Liver (tissue), 8 donors: ENCODE measurements at regions not wholly inside any gene's neighbourhood (a gene's known extent, or its start where the extent isn't known, plus 50 kb on each side); places are given as distances from the start of the nearest gene placed in this dataset.

Experiments used
- DNase-seq: peaks from one replicate; pipeline ENCODE4 v3.0.0-alpha.2; 2017; ENCODE audit warnings: low spot score
- H3K27ac ChIP-seq, 2 donors: one replicate each; pipeline ENCODE4 v1.7.0; 2013; ENCODE audit warnings: inconsistent platforms in 2 of 2, low read length in 2 of 2, control low read depth in 1 of 2, low read depth in 1 of 2, mild to moderate bottlenecking in 1 of 2
- H3K27me3 ChIP-seq, 4 donors: one replicate each; pipeline versions ENCODE4 v1.6.1 to v1.7.0; 2013; ENCODE audit warnings: low read length in 3 of 4, inconsistent platforms in 1 of 4, mild to moderate bottlenecking in 1 of 4, moderate library complexity in 1 of 4; ENCODE audit not compliant: control insufficient read depth in 4 of 4, insufficient read depth in 4 of 4
- H3K36me3 ChIP-seq, 4 donors: one replicate each; pipeline versions ENCODE4 v1.6.1 to v1.7.0; 2013; ENCODE audit warnings: low read length in 3 of 4, mild to moderate bottlenecking in 3 of 4, low read depth in 1 of 4, moderate library complexity in 1 of 4; ENCODE audit not compliant: control insufficient read depth in 4 of 4, insufficient read depth in 3 of 4
- H3K4me1 ChIP-seq, 4 donors: one replicate each; pipeline versions ENCODE4 v1.6.1 to v1.7.0; 2013; ENCODE audit warnings: low read length in 3 of 4, mild to moderate bottlenecking in 3 of 4, moderate library complexity in 1 of 4; ENCODE audit not compliant: control insufficient read depth in 4 of 4, insufficient read depth in 4 of 4
- H3K4me3 ChIP-seq, 3 donors: one replicate each; pipeline versions ENCODE4 v1.6.1 to v1.7.0; 2013; ENCODE audit warnings: low read length in 3 of 3, control low read depth in 1 of 3, low read depth in 1 of 3, mild to moderate bottlenecking in 1 of 3
- H3K9ac ChIP-seq, 2 donors: one replicate each; pipeline ENCODE4 v1.7.0; 2013; ENCODE audit warnings: low read length in 2 of 2, mild to moderate bottlenecking in 2 of 2, moderate library complexity in 2 of 2, control low read depth in 1 of 2, low read depth in 1 of 2
- H3K9me3 ChIP-seq, 4 donors: one replicate each; pipeline versions ENCODE4 v1.6.1 to v1.7.0; 2013; ENCODE audit warnings: low read length in 3 of 4; ENCODE audit not compliant: control insufficient read depth in 4 of 4
- ATF3 ChIP-seq: IDR thresholded peaks from 2 replicates; pipeline ENCODE4 v1.6.1; 2016; ENCODE audit warnings: antibody characterized with exemption
- CTCF ChIP-seq: fragments of 150-350 bp; IDR thresholded peaks from 2 replicates; pipeline ENCODE4 v1.5.1; 2017; ENCODE audit warnings: improper control_type of control experiment, low read depth, low read length; ENCODE audit not compliant: missing input control
- FOXA1 ChIP-seq: IDR thresholded peaks from 2 replicates; pipeline ENCODE4 v1.6.1; 2016; ENCODE audit warnings: antibody characterized with exemption
- FOXA2 ChIP-seq: IDR thresholded peaks from 2 replicates; pipeline ENCODE4 v1.6.1; 2016; ENCODE audit warnings: antibody characterized with exemption
- GABPA ChIP-seq, 2 donors: IDR thresholded peaks in 1 of 2; conservative IDR thresholded peaks in 1 of 2; 2 replicates each; pipeline ENCODE4 v1.6.1; 2016; ENCODE audit warnings: antibody characterized with exemption in 2 of 2, mild to moderate bottlenecking in 1 of 2, moderate library complexity in 1 of 2
- HNF4A ChIP-seq, 2 donors: conservative IDR thresholded peaks; 2 replicates each; pipeline ENCODE4 v1.6.1; 2016; ENCODE audit warnings: antibody characterized with exemption in 2 of 2, mild to moderate bottlenecking in 2 of 2
- HNF4G ChIP-seq: IDR thresholded peaks from 2 replicates; pipeline ENCODE4 v1.6.1; 2016; ENCODE audit warnings: antibody characterized with exemption
- JUND ChIP-seq, 2 donors: IDR thresholded peaks; 2 replicates each; pipeline ENCODE4 v1.6.1; 2016; ENCODE audit warnings: antibody characterized with exemption in 2 of 2
- MAX ChIP-seq: IDR thresholded peaks from 2 replicates; pipeline ENCODE4 v1.6.1; 2016; ENCODE audit warnings: antibody characterized with exemption
- NR2F2 ChIP-seq: IDR thresholded peaks from 2 replicates; pipeline ENCODE4 v1.6.1; 2016; ENCODE audit warnings: antibody characterized with exemption
- RAD21 ChIP-seq, 2 donors: IDR thresholded peaks; 2 replicates each; pipeline ENCODE4 v1.6.1; 2016; ENCODE audit warnings: antibody characterized with exemption in 2 of 2, mild to moderate bottlenecking in 2 of 2
- RXRA ChIP-seq, 2 donors: IDR thresholded peaks; 2 replicates each; pipeline ENCODE4 v1.6.1; 2017 to 2018; ENCODE audit warnings: antibody characterized with exemption in 2 of 2, mild to moderate bottlenecking in 1 of 2
- SP1 ChIP-seq: IDR thresholded peaks from 2 replicates; pipeline ENCODE4 v1.6.1; 2018; ENCODE audit warnings: antibody characterized with exemption, mild to moderate bottlenecking
- TAF1 ChIP-seq: conservative IDR thresholded peaks from 2 replicates; pipeline ENCODE4 v1.6.1; 2016; ENCODE audit warnings: antibody characterized with exemption, mild to moderate bottlenecking
- YY1 ChIP-seq: IDR thresholded peaks from 2 replicates; pipeline ENCODE4 v1.6.1; 2016; ENCODE audit warnings: antibody characterized with exemption, mild to moderate bottlenecking
- ZBTB33 ChIP-seq: IDR thresholded peaks from 2 replicates; pipeline ENCODE4 v1.6.1; 2016; ENCODE audit warnings: antibody characterized with exemption
- WGBS: extraction: QIAGEN DNeasy Blood & Tissue Kit; methylation state at CpG from one replicate; pipeline ENCODE4 v1.1.7; 2013; 5-methylcytosine and 5-hydroxymethylcytosine counted together
- donor health status: healthy.
- donor health status: healthy.
- donor health status: healthy.
- donor health status: healthy.
- donor health status: healthy.

- peak overlapping the region; percentile 62 to 74 for H3K27ac ChIP-seq
- WGBS: 30% methylated on average over 3 of the region's 3 CpGs
- DNase-seq: no peak
- TF ChIP-seq ZBTB33 (peak; percentile 29), MAX (peak; percentile 74), HNF4G (peak; percentile 71), TAF1 (no peak), SP1 (peak; percentile 80), HNF4A (conservative IDR thresholded peaks at IDR 0.05) (peak; percentile 92 to 93), YY1 (peak; percentile 57), ATF3 (no peak), RAD21 (IDR thresholded peaks at IDR 0.05) (peak in 1 of 2 donors; percentile 20), RXRA (IDR thresholded peaks at IDR 0.05) (peak; percentile 45 to 61), JUND (IDR thresholded peaks at IDR 0.05) (peak; percentile 22 to 68), FOXA2 (no peak)
- no peaks in the 10 kb centered on the region for H3K36me3 ChIP-seq
- no peak overlapping the region for H3K4me3 ChIP-seq
- no peaks in the 10 kb centered on the region for H3K9me3 ChIP-seq
- peaks cover 9 to 29% (median 21%) of the 10 kb centered on the region in 4 donors for H3K4me1 ChIP-seq
- no peak overlapping the region for H3K9ac ChIP-seq
- H3K27me3 ChIP-seq: no peaks in the 10 kb centered on the region
Observed at GRCh38 chr4:71211748-71212147, 127.1 kb upstream of the SLC4A4 start.

- Histone ChIP-seq H3K9me3 (no peaks in the 10 kb centered on the region), H3K4me3 (no peak overlapping the region), H3K27me3 (no peaks in the 10 kb centered on the region), H3K36me3 (no peaks in the 10 kb centered on the region), H3K4me1 (peaks cover 9 to 30% (median 22%) of the 10 kb centered on the region in 4 donors), H3K27ac (peak overlapping the region; percentile 62 to 74), H3K9ac (no peak overlapping the region)
- DNase-seq: no peak
- TF ChIP-seq NR2F2 (no peak), RAD21 (IDR thresholded peaks at IDR 0.05) (no peak), CTCF (no peak), HNF4G (no peak), JUND (IDR thresholded peaks at IDR 0.05) (no peak), TAF1 (no peak), FOXA1 (no peak)
- 93% methylated on average over 1 of the region's 1 CpG for WGBS
Observed at GRCh38 chr4:71212216-71212615, 126.6 kb upstream of the SLC4A4 start.

GRCh38 chr4:71214578-71214977 is 124.2 kb upstream of the SLC4A4 start:
- Histone ChIP-seq H3K9me3 (no peaks in the 10 kb centered on the region), H3K9ac (no peak overlapping the region), H3K36me3 (no peaks in the 10 kb centered on the region), H3K27me3 (no peaks in the 10 kb centered on the region), H3K4me1 (peaks cover 8 to 26% (median 18%) of the 10 kb centered on the region in 4 donors), H3K27ac (peak overlapping the region; percentile 46 to 95), H3K4me3 (no peak overlapping the region)
- no peak for DNase-seq
- TF ChIP-seq GABPA (IDR thresholded peaks at IDR 0.05 in 1 of 2, conservative IDR thresholded peaks at IDR 0.05 in 1 of 2) (no peak), RAD21 (IDR thresholded peaks at IDR 0.05) (no peak), ZBTB33 (no peak), SP1 (no peak), NR2F2 (no peak), MAX (no peak)
